Activated CD8-positive, alpha-beta T cell treated with anti-CD3 and anti-CD28 coated beads, Interleukin-2, amount 10 ng/mL, durations not matched to agents 7 days and 5 days (primary cell): ENCODE measurements at regions not wholly inside any gene's neighbourhood (a gene's known extent, or its start where the extent isn't known, plus 50 kb on each side); places are given as distances from the start of the nearest gene placed in this dataset.

ENCODE experiments used
- ATAC-seq: fragments of 150-1000 bp; cut with Tn5 transposase; one replicate; pipeline ENCODE4 v1.10.0; 2021; ENCODE audit warnings: moderate library complexity
- CTCF ChIA-PET: fragments of 350-600 bp; sonication (Branson Sonifier 250); formaldehyde crosslinking; loops from one replicate; lab custom pipeline; 2021; ENCODE audit warnings: antibody characterized with exemption; lab: Charles Lee
- POLR2A ChIA-PET: fragments of 350-600 bp; sonication (Branson Sonifier 250); formaldehyde crosslinking; loops from one replicate; lab custom pipeline; 2021; ENCODE audit warnings: antibody characterized with exemption; lab: Charles Lee
- DNase-seq: peaks from one replicate; pipeline ENCODE4 v3.0.0-alpha.2; 2020
- H3K27ac Mint-ChIP-seq: one replicate; pipeline ENCODE4 v1.8.0; 2021; ENCODE audit warnings: mild to moderate bottlenecking, mixed read lengths
- H3K27me3 Mint-ChIP-seq: one replicate; pipeline ENCODE4 v1.8.0; 2021; ENCODE audit warnings: low read depth, mixed read lengths
- H3K36me3 Mint-ChIP-seq: one replicate; pipeline ENCODE4 v1.8.0; 2021; ENCODE audit warnings: low read depth, mixed read lengths
- H3K4me1 Mint-ChIP-seq: one replicate; pipeline ENCODE4 v1.8.0; 2021; ENCODE audit warnings: low read depth, mixed read lengths
- H3K4me3 Mint-ChIP-seq: one replicate; pipeline ENCODE4 v1.8.0; 2021; ENCODE audit warnings: mild to moderate bottlenecking, mixed read lengths
- H3K9me3 Mint-ChIP-seq: one replicate; pipeline ENCODE4 v1.8.0; 2022; ENCODE audit warnings: mixed read lengths; ENCODE audit not compliant: insufficient read depth

DNA sequence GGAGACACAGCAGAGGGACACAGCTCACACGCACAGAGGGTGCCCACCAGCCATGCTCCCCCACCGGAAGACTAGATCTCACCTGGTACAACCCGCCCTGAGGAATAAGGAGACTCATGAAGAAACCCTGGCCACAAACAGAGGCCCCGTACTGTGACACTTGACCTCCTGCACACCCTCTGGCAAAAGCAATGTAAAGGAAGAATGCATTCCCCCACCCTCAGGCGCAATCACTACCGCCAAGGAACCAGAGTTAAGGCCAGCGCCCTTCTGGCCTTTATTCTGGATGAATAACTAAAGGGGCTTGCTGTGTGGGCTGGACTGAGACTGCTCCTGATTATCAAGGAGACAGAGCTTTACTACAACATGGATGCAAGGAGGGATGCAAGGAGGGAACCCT lies 509.2 kb upstream of the SPHKAP start:
- DNase-seq (no peak), ATAC-seq (no peak)
- ChIA-PET CTCF (no interaction called here), POLR2A (no interaction called here)
- H3K27me3 Mint-ChIP-seq = no peaks in the 10 kb centered on the region
- H3K27ac Mint-ChIP-seq = no peak overlapping the region
- no peak overlapping the region for H3K4me3 Mint-ChIP-seq
- H3K4me1 Mint-ChIP-seq = no peaks in the 10 kb centered on the region
- no peaks in the 10 kb centered on the region for H3K9me3 Mint-ChIP-seq
- no peaks in the 10 kb centered on the region for H3K36me3 Mint-ChIP-seq

GRCh38 chr2:228689053-228689452 lies 507.6 kb upstream of the SPHKAP start:
- Mint-ChIP-seq H3K9me3 (no peaks in the 10 kb centered on the region), H3K27me3 (no peaks in the 10 kb centered on the region), H3K36me3 (no peaks in the 10 kb centered on the region), H3K4me1 (no peaks in the 10 kb centered on the region), H3K4me3 (no peak overlapping the region), H3K27ac (no peak overlapping the region)
- ChIA-PET CTCF (no interaction called here), POLR2A (no interaction called here)
- DNase-seq (no peak), ATAC-seq (no peak)

DNA sequence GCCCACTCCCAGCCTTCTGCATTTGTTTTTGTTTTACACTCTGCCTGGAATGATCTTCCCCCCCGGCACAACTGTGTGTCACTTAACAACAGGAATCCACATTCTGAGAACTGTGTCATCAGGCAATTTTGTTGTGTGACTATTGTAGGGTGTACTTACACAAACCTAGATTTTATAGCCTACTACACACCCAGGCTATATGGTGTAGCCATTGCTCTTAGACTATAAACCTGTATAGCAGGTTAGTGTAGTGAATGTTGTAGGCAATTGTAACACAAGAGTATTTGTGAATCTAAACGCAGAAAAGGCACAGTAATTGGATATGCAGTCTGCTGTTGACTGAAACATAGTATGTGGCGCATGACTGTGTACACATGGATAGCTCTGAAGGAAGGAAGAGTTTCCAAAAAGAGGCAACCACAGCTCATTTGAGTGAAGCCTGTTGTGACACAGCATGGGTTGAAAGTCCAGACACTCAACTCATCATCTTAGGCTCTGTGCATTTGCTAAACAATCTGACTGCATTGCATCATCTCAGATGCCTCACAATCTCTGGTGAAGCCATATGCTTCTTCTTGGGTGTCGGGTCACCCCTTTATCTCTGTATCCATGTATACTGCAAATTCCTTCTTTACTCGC lies 506.6 kb upstream of the SPHKAP start:
- Mint-ChIP-seq H3K27ac (no peak overlapping the region), H3K27me3 (no peaks in the 10 kb centered on the region), H3K9me3 (no peaks in the 10 kb centered on the region), H3K36me3 (no peaks in the 10 kb centered on the region), H3K4me3 (no peak overlapping the region), H3K4me1 (no peaks in the 10 kb centered on the region)
- POLR2A ChIA-PET = no interaction called here
- CTCF ChIA-PET = no interaction called here
- no peak for ATAC-seq
- no peak for DNase-seq

GRCh38 chr2:228681979-228682378 lies 500.5 kb upstream of the SPHKAP start:
- no peak overlapping the region for H3K4me3 Mint-ChIP-seq
- ChIA-PET POLR2A (no interaction called here), CTCF (no interaction called here)
- no peak for ATAC-seq
- H3K9me3 Mint-ChIP-seq = no peaks in the 10 kb centered on the region
- no peak for DNase-seq
- no peaks in the 10 kb centered on the region for H3K27me3 Mint-ChIP-seq
- H3K4me1 Mint-ChIP-seq = no peaks in the 10 kb centered on the region
- H3K27ac Mint-ChIP-seq = no peak overlapping the region
- H3K36me3 Mint-ChIP-seq = no peaks in the 10 kb centered on the region

- ATAC-seq (no peak), DNase-seq (no peak)
- CTCF ChIA-PET = no interaction called here
- H3K9me3 Mint-ChIP-seq = no peaks in the 10 kb centered on the region
- H3K36me3 Mint-ChIP-seq = no peaks in the 10 kb centered on the region
- no peak overlapping the region for H3K27ac Mint-ChIP-seq
- H3K4me3 Mint-ChIP-seq = no peak overlapping the region
- no peaks in the 10 kb centered on the region for H3K27me3 Mint-ChIP-seq
- POLR2A ChIA-PET = no interaction called here
- H3K4me1 Mint-ChIP-seq = no peaks in the 10 kb centered on the region
Observed at GRCh38 chr2:228681426-228681825, 499.9 kb upstream of the SPHKAP start.

- no peak for ATAC-seq
- CTCF ChIA-PET = no interaction called here
- Mint-ChIP-seq H3K27ac (no peak overlapping the region), H3K4me3 (no peak overlapping the region), H3K36me3 (no peaks in the 10 kb centered on the region), H3K27me3 (no peaks in the 10 kb centered on the region), H3K9me3 (no peaks in the 10 kb centered on the region), H3K4me1 (no peaks in the 10 kb centered on the region)
- no peak for DNase-seq
- POLR2A ChIA-PET = no interaction called here
Observed at GRCh38 chr2:228678110-228678509, 496.6 kb upstream of the SPHKAP start.

GRCh38 chr2:228675646-228676045 lies 494.2 kb upstream of the SPHKAP start:
- Mint-ChIP-seq H3K27ac (no peak overlapping the region), H3K9me3 (no peaks in the 10 kb centered on the region), H3K27me3 (no peaks in the 10 kb centered on the region), H3K4me3 (no peak overlapping the region), H3K36me3 (no peaks in the 10 kb centered on the region), H3K4me1 (no peaks in the 10 kb centered on the region)
- no peak for DNase-seq
- POLR2A ChIA-PET = no interaction called here
- CTCF ChIA-PET = no interaction called here
- ATAC-seq = no peak

DNA sequence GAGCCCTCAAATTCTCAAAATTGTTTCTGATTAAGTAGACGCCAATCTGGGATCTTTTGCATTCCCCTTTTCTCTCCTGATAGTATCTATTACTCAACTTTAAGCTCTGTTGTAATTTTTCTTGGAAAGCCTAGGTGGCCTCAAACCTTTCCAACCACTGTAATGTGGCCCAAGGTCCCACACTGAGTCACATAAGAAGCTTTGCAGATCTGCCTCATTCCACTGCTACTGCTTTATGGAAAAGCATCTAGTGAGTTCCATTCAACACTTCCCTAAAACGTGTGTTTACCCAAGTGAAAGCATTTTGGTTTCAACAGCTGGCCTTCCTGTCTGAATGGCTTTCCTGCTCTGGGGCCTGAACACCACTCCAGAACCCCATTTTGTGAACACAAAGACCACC lies 493.6 kb upstream of the SPHKAP start:
- DNase-seq (no peak), ATAC-seq (no peak)
- H3K36me3 Mint-ChIP-seq = no peaks in the 10 kb centered on the region
- H3K27ac Mint-ChIP-seq = no peak overlapping the region
- no peak overlapping the region for H3K4me3 Mint-ChIP-seq
- ChIA-PET CTCF (no interaction called here), POLR2A (no interaction called here)
- no peaks in the 10 kb centered on the region for H3K9me3 Mint-ChIP-seq
- no peaks in the 10 kb centered on the region for H3K4me1 Mint-ChIP-seq
- H3K27me3 Mint-ChIP-seq = no peaks in the 10 kb centered on the region

GRCh38 chr2:228673876-228674554 lies 492.5 kb upstream of the SPHKAP start:
- Mint-ChIP-seq H3K9me3 (no peaks in the 10 kb centered on the region), H3K4me3 (no peak overlapping the region), H3K27ac (no peak overlapping the region), H3K36me3 (no peaks in the 10 kb centered on the region), H3K27me3 (no peaks in the 10 kb centered on the region), H3K4me1 (no peaks in the 10 kb centered on the region)
- ChIA-PET POLR2A (no interaction called here), CTCF (no interaction called here)
- no peak for DNase-seq
- ATAC-seq = no peak

DNA sequence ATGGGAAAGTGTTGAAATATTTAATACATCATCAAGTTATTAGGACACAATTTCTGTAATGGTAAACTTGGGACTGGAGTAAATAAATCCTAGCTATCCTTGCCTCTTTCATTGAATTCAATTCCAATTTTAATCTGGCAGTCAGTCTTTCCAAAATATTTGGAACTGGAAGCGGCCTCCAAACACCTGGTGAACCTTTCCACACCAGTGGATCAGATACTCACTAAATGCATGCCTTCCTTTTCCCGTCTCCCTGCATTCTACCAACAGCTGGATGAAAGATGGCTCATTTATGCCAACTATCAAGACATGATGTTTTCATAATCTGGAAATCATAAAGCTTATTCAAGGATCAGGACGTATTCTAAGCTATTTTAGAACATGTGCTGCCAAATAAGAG lies 488.2 kb upstream of the SPHKAP start:
- ATAC-seq (no peak), DNase-seq (no peak)
- ChIA-PET POLR2A (no interaction called here), CTCF (no interaction called here)
- no peak overlapping the region for H3K27ac Mint-ChIP-seq
- H3K9me3 Mint-ChIP-seq = no peaks in the 10 kb centered on the region
- H3K4me3 Mint-ChIP-seq = no peak overlapping the region
- H3K36me3 Mint-ChIP-seq = no peaks in the 10 kb centered on the region
- H3K4me1 Mint-ChIP-seq = no peaks in the 10 kb centered on the region
- no peaks in the 10 kb centered on the region for H3K27me3 Mint-ChIP-seq

GRCh38 chr2:228665232-228665631 lies 483.7 kb upstream of the SPHKAP start:
- H3K27ac Mint-ChIP-seq = no peak overlapping the region
- no peaks in the 10 kb centered on the region for H3K4me1 Mint-ChIP-seq
- no peak for DNase-seq
- CTCF ChIA-PET = no interaction called here
- POLR2A ChIA-PET = no interaction called here
- H3K9me3 Mint-ChIP-seq = no peaks in the 10 kb centered on the region
- no peak overlapping the region for H3K4me3 Mint-ChIP-seq
- no peaks in the 10 kb centered on the region for H3K27me3 Mint-ChIP-seq
- ATAC-seq = no peak
- no peaks in the 10 kb centered on the region for H3K36me3 Mint-ChIP-seq

- Mint-ChIP-seq H3K4me1 (no peaks in the 10 kb centered on the region), H3K27me3 (no peaks in the 10 kb centered on the region), H3K27ac (no peak overlapping the region), H3K4me3 (no peak overlapping the region), H3K36me3 (no peaks in the 10 kb centered on the region), H3K9me3 (no peaks in the 10 kb centered on the region)
- ChIA-PET POLR2A (no interaction called here), CTCF (no interaction called here)
- DNase-seq (no peak), ATAC-seq (no peak)
Observed at GRCh38 chr2:228658998-228659397, 477.5 kb upstream of the SPHKAP start.
